Activated CD4-positive, CD25-positive, alpha-beta regulatory T cell (primary cell): ENCODE measurements at regions not wholly inside any gene's neighbourhood (a gene's known extent, or its start where the extent isn't known, plus 50 kb on each side); places are given as distances from the start of the nearest gene placed in this dataset.

ENCODE experiments used
- DNase-seq, 4 experiments: peaks; one replicate each; lab custom pipeline; 2025; lab: John Stamatoyannopoulos, UW

DNA sequence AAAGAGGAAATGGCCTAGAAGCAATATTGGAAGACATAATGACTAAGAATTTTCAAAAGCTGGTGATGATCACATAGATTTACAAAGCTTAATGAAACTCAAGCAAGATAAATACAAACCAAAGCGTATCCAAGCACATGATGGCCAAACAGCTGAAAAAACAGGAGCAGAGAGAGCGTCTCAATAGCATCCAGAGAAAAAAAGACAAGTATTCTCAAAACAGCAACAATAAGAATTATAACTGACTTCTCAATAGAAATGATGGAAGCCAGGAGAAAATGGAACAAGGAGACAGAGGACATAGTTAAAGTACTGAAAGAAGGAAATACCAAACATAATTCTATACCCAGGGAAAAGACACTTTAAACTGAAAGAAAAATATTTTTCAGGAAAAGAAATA lies 437.2 kb upstream of the TNP1 start:
- no peak for DNase-seq

DNA sequence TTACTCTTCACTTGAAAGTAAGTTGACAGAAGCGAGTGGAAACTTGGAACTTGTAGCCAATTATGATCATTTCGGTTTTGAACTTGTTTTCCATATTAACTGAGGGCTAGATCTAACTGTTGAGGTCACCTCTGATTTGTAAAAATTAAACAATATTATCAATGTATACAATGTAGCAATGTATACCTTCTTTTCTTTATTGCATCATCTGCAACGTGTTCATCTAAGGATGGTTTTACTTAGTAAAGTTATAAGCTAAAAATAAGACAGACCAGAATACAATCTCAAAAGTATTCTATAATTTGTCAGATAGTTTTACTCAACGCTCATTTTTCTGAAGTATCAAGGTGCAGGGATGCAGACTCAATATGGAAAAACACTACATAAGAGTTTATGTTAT lies 435.0 kb upstream of the TNP1 start:
- DNase-seq: no peak

DNA sequence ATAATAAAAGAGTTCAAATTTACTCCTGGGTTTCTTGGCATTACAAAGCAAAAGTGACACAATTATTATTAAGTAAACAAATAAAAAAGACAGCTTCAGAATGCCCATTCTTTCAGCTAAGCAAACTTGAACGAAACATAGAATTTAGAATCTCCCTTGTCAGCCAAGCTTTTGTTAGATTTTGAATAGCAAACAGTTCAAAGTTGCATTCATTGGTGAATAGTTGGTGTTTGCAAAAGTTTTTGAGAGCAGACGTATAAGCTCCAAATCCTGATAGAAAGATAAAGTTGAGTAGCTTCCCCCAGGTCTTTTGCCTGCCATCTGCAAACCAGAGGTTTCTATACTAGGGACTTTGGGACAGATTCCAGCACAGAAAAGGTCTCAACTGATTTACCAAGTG lies 434.3 kb upstream of the TNP1 start:
- DNase-seq: no peak

DNA sequence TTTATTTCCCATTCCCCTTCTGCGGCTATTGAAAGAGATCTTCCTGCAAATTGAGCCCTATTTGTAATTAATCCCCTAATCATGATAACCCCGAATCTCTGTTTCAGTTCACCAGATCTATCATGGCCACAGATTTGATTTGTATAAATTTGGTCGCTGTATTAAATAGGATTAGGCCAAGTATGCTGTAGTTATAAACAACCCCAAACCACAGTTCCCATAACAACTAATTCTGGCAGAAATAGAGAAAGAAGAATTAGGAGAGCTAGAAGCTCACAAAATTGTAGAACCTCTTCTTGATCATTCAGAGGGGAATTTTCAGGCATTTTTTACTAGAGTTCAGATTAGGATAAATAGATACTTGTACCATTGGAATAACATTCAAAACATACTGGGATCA lies 433.7 kb upstream of the TNP1 start:
- no peak for DNase-seq

DNA sequence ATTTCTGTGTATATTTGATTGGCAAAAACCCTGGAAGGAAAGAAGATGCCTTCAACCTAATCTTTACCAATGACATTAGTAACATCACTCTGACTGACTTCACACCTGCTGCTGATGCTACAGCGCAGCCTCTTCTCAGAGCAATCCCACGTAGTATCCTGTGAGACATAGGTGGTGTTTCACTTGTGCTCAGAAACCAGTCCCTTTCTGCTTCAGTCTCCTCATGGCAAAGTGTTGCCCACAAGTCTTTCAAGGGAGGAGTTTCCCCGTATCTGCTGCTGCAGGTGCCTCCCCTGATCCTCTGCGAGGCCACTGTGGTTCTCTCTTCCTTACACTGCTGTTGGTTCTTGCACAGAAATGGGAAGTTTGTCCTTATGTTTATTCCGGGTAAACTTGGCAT lies 433.2 kb upstream of the TNP1 start:
- no peak for DNase-seq

DNA sequence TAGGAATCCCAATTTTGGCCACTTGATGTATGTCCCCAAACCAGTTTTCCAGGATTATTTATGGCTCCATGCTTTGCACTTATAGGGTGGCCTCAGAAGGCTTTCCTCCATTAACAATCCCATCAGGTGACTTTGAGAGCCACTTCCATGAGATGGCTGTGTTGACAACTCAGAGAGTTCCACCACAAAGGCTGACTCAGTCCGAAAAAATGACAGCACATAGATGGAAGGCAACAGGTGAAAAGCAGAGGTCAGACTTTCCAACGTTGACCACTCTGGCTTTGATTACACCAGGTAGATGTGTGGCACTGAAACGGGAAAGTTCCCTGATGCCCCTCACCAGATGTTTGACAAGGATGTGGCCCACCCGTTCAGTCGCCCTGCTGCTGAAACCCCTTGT lies 431.4 kb upstream of the TNP1 start:
- DNase-seq: no peak

DNA sequence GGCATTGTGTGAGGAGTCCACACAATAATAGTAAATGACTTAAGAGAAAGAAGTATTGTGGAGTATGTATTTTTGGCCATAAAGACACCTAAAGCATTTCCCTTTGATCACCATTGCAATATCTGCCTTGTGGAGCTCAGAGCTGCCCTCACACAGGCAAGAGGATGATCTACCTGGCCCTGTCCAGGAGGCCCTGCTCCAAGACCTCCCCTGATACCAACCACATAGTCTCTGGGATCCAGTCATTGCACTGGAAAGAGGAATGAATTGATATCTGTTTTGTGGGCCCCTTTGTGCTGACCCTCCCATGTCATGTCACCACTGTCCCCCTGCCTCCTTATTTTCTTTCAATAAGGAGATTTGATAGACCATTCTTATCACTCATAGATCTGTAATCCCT lies 430.6 kb upstream of the TNP1 start:
- DNase-seq: no peak

DNA sequence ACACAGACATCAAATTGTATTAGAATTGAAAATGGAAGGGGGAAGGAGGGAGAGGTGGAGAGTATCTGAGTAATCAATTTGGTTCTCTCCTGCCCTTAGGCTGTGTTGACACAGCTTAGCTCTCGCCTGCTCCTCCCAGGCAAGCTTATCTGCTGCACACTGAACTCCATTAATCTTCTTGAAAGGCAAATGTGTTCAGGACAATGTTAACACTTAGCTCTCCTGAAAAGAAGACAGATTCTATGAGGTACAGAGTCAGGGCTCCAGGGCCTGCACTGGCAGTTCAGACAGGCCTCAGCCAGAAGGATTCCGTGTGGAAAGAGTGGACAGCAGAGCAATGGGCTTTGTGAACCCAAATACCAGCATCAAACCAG lies 430.0 kb upstream of the TNP1 start:
- no peak for DNase-seq

DNA sequence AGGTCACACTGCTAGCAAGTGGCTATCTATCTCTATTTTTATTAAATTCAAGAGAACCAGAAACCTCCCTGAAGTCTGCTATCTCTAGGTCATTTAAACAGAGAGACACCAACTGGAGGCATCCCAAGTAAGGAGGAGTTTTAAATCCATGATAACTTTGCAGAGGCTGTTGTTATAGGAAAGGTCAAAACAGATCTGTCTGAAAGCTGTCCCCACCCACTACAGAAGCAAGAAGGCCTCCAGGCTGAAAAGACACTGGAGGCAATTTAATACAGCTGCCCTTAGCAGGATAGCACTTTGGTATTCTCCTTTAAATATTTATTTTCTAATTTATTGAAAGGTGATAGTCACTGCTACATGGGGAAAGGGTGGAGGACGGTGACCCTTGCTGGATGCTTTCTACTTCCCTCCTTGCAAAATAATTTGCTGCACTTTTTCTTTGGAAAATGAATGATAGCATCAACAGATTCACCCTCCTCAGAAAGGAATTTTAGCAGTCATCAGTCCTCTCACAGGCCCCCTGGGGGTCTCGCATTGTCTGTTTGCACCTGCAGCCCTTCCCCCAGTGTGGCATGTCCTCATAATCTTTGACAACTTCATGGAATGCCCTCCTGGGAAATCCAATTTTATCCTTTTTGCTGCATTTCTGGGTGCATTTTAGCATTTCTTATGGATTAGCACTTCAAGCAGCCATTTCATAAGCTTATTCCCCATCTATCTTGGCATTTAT lies 429.5 kb upstream of the TNP1 start:
- no peak for DNase-seq

DNA sequence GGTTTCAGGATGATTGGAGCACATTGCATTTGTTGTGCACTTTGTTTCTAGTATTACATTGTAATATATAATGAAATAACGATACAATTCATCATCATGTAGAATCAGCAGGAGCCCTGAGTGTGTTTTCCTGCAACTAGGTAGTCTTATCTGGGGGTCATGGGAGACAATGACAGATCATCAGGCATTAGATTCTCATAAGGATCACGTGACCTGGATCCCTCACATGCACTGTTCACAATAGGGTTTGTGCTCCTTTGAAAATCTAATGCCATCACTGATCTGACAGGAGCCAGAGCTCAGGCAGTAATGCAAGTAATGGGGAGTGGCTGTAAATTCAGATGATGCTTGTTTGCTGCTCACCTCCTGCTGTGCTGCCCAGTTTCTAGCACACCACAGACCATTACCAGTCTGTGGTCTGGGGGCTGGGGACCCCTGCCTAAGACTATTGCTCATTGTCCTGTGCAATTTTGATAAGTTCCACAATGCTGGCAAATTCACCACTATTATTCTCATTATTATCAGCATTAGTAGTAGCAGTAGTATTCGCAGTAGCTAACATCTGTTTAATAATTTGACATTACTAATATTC lies 428.7 kb upstream of the TNP1 start:
- no peak for DNase-seq

DNA sequence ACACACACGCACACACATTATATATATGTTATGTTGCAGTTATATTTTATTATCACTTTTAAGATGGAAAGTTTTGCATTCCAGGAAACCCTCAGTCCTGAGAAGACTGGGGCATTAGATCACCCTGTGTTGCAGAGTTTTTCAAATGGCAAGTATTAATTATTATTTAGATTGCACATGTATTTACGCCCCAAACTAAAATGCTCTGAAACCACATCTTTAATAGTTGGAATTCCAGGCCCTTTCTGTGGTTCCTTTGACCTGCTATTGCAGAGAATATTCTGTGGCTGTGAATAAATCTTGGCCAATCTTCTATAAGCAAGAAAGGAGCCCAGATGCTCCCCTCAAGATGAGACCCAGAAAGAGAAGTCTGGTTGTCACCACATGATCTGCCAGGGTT lies 427.0 kb upstream of the TNP1 start:
- DNase-seq: no peak

DNA sequence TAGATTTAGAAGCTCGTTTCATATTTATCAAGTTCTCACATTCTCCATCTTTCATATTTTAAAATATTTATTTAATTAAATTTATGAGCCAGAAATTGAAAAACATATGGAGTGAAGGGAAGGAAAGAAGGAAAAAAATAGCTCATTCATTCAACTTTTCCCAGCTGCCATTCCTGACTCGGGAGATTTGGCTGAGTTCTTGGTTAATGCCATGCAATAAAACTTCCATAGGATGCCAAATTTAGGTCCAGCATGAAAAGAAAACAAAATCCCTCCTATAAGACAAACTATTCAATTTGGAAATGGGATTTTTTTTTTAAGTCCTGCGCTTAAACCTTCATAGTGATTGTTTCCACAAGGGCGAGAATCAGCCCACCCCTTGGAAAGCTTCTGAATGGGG lies 426.1 kb upstream of the TNP1 start:
- DNase-seq: no peak

DNA sequence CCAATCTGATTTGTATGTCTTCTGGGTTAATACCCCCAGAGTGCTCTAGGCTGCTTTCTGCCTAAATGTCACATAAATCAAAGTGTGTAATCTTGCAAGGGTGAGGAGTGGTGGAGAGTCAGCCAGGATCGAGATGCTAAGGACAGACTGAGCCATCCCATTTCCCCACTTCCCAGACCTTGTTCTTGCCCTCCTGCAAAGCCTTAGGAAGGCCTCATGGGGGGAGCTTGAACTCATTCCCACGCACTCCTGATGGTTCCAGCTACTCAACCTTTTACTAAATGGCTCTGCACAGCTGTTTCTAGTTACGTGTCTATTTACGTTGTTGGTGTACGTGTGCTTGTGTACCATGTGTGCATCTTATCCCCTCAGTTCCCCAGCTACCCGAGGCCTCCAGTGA lies 423.6 kb upstream of the TNP1 start:
- DNase-seq: no peak

DNA sequence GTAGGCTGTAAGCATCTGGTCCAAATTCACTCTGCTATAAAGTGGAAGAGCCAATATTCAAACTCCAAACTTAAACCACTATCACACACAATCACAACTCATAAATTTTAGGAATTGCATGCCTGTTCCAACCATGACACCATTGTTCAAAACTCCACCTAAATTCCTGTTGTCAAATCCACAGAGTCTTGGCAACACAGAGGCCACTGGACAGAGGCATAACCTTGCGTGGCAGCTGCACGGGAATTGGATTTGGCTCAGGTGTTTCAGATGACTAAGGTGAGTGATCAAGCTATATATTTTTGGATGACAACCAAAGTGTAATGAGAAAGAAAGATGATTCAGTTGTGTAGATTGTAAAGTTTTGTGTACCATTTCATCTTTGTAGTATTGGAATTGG lies 422.7 kb upstream of the TNP1 start:
- DNase-seq: no peak

DNA sequence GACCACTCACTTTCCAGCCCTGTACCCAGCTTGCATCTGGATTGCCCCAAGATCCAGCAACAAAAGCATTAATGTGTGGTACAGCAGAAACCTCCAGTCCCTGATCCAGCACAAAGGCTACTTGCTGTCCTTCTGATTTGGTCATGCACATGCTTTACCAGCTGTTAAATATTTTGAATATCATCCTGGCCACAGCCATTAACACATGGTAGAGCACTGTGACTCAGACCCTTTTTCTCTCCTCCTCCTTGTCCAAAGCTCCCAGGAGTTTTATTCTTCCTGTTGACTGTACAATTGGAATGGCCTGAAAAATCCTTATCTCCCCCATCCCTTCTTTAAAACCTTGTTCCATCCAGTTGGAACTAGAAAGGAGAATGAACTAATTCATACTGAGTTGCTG lies 419.7 kb upstream of the TNP1 start:
- no peak for DNase-seq

DNA sequence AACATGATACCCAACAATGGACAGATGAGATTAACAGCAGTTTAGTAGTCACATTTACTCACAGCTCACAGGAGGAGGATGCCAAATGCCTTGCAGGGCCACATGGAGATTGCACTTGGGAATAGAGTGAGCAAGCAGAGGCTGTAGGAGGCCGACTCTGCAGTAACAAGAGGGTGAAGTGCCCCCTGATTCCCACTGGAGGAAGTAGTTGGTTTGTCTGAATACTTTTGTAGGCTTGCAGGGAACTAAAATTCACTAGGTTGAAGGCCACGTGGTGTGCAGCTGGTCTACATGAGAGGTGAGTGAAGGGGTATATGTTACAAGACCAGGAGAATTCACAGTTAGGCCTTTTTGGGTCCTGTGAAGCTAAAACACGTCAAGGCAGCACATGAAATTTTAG lies 419.3 kb upstream of the TNP1 start:
- DNase-seq: no peak

DNA sequence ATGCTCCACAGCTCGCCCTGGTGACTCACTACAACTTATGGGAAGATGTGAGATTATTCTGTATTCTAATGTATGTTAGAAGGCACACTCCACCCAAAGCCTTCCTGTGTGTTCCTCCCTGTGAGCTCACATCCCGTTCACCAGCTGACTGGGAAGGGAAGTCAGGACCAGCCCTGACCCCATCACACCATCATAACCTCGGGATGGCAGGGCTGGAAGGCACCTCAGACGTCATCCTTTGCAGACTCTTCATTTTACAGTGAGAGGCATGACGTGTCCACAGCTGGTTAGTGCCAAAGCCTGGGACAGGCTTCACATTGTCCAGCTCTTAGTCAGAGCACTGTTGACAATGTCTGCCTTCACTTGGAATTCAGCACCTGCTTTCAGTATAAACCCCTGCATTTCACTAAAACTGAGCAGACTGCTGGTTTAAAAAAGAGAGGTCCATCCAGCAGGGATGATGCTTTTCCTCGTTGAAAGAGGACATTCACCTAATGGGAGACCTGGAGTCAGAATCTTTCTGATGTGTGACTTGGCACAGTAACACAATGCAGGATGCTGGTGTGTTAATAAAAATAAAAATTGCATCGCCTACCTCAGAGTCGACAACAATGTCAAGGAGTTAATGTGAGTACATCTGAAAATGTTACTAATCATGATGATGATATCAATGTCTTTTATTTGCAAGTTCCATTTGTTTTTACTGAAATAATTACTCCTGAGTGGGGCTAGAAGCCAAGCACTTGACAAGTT lies 418.0 kb upstream of the TNP1 start:
- DNase-seq: no peak

DNA sequence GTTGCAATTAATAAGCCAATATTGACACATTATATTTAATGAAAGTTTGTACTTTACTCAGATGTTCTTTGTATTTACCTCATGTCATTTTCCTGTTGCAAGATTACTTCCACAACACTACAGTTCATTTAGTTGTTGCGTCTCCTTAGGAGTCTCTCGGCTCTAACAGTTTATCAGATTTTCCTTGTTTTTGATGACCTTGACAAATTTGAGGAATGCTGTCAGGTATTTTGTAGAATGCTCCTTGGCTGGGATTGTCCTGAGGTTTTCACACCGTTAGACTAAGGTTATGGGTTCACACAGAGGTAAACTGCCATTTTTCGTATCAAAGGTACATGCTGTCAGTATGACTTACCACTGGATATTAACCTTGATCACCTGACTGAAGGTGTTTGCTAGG lies 416.6 kb upstream of the TNP1 start:
- no peak for DNase-seq

DNA sequence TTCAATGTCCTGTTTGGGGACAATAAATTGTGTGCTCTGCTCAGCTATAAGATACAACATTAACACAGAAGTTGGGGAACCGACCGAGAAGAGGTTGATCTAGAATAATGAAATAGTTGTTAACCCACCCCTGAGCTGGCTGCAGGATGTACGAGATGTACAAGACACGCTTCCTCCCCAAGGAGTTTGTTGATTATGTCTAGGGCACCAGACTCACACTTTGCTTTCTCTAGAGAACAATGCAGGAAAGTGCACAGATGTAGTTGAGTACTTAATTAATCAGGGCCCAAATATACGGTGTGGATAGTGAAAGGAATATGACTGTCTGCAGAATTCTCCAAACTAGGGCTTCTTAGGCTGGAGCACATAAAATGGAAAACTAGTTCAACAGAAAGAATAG lies 415.2 kb upstream of the TNP1 start:
- DNase-seq: no peak

DNA sequence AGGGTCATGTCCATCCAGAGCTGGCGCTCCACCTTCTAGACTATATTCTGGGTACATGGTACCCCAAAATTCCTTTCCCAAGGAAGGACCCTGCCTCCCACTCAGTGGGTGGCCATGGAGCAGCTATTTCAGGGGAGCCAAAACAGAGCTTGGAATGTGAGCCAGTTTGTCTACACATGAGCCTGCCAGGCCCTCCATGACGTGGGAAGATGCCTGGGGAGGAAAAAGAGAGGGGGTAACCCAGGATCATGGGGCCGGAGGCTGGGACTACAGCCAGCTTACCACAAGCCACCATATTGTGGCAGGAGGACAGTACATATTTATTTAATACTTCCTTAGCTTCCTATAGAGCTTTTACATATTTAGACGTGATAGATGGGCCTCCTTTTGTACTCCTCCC lies 414.7 kb upstream of the TNP1 start:
- DNase-seq: no peak

DNA sequence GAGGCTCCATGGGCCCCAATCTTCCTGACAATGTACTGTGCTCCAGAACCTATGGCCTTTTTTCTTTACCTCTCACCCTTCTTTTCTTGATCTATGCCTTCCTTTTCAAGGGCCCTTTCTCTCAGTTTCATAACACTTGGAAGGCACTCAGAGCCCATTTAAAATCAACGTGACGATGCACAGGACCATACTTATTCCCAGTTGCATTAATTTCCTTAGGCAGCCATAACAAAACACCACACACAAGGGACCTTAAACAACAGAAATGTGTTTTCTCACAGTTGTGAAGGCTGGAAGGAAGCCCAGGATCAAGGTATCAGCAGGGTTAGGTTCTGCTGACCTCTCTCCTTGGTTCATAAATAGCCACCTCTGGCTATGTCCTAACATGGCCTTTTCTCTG lies 414.0 kb upstream of the TNP1 start:
- no peak for DNase-seq

DNA sequence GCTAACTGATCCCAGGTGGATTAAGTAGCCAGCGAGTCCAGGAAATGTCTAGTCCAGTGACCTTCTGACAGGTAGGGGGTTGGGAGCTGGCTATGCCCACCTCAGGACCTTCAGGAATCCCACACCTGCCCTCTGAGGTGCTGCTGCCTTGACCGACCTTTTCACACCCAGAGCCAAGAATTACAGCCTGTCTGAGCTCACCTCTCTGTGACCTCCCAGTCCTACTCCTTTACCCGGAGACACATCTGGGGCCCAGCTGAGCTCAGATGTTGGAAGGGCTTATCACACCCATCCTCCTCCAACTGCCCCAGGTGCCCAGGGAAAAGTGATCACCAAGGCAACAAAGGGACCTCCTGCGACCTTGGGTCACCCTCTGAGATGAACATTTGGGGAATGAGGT lies 413.3 kb upstream of the TNP1 start:
- DNase-seq: no peak

DNA sequence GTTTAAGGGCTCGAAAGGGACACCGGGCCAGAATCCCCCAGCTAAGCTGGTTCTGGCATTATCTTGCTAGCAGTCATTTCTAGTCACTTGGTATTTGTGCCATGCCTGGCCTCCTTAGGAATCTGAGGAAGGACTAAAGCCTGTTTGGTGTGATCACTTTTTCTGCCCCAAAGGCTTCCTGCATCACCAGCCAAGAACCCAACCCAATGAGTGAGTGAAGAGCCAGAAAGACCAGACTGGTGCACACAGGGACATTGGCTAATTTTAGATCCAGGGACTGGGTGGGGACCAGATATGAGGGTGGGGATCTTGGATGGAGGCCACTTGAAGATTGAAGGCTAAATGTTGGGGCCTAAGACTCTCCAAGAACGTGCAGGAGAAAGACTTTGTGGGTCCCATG lies 411.9 kb upstream of the TNP1 start:
- no peak for DNase-seq
